Liver (tissue), 8 donors: ENCODE measurements at regions not wholly inside any gene's neighbourhood (a gene's known extent, or its start where the extent isn't known, plus 50 kb on each side); places are given as distances from the start of the nearest gene placed in this dataset.

Source experiments
- DNase-seq: peaks from one replicate; pipeline ENCODE4 v3.0.0-alpha.2; 2017; ENCODE audit warnings: low spot score
- H3K27ac ChIP-seq, 2 donors: one replicate each; pipeline ENCODE4 v1.7.0; 2013; ENCODE audit warnings: inconsistent platforms in 2 of 2, low read length in 2 of 2, control low read depth in 1 of 2, low read depth in 1 of 2, mild to moderate bottlenecking in 1 of 2
- H3K27me3 ChIP-seq, 4 donors: one replicate each; pipeline versions ENCODE4 v1.6.1 to v1.7.0; 2013; ENCODE audit warnings: low read length in 3 of 4, inconsistent platforms in 1 of 4, mild to moderate bottlenecking in 1 of 4, moderate library complexity in 1 of 4; ENCODE audit not compliant: control insufficient read depth in 4 of 4, insufficient read depth in 4 of 4
- H3K36me3 ChIP-seq, 4 donors: one replicate each; pipeline versions ENCODE4 v1.6.1 to v1.7.0; 2013; ENCODE audit warnings: low read length in 3 of 4, mild to moderate bottlenecking in 3 of 4, low read depth in 1 of 4, moderate library complexity in 1 of 4; ENCODE audit not compliant: control insufficient read depth in 4 of 4, insufficient read depth in 3 of 4
- H3K4me1 ChIP-seq, 4 donors: one replicate each; pipeline versions ENCODE4 v1.6.1 to v1.7.0; 2013; ENCODE audit warnings: low read length in 3 of 4, mild to moderate bottlenecking in 3 of 4, moderate library complexity in 1 of 4; ENCODE audit not compliant: control insufficient read depth in 4 of 4, insufficient read depth in 4 of 4
- H3K4me3 ChIP-seq, 3 donors: one replicate each; pipeline versions ENCODE4 v1.6.1 to v1.7.0; 2013; ENCODE audit warnings: low read length in 3 of 3, control low read depth in 1 of 3, low read depth in 1 of 3, mild to moderate bottlenecking in 1 of 3
- H3K9ac ChIP-seq, 2 donors: one replicate each; pipeline ENCODE4 v1.7.0; 2013; ENCODE audit warnings: low read length in 2 of 2, mild to moderate bottlenecking in 2 of 2, moderate library complexity in 2 of 2, control low read depth in 1 of 2, low read depth in 1 of 2
- H3K9me3 ChIP-seq, 4 donors: one replicate each; pipeline versions ENCODE4 v1.6.1 to v1.7.0; 2013; ENCODE audit warnings: low read length in 3 of 4; ENCODE audit not compliant: control insufficient read depth in 4 of 4
- ATF3 ChIP-seq: IDR thresholded peaks from 2 replicates; pipeline ENCODE4 v1.6.1; 2016; ENCODE audit warnings: antibody characterized with exemption
- CTCF ChIP-seq: fragments of 150-350 bp; IDR thresholded peaks from 2 replicates; pipeline ENCODE4 v1.5.1; 2017; ENCODE audit warnings: improper control_type of control experiment, low read depth, low read length; ENCODE audit not compliant: missing input control
- EGR1 ChIP-seq, 2 donors: IDR thresholded peaks; 2 replicates each; pipeline ENCODE4 v1.6.1; 2016 to 2018; ENCODE audit warnings: antibody characterized with exemption in 2 of 2, low read depth in 2 of 2
- FOXA1 ChIP-seq: IDR thresholded peaks from 2 replicates; pipeline ENCODE4 v1.6.1; 2016; ENCODE audit warnings: antibody characterized with exemption
- FOXA2 ChIP-seq: IDR thresholded peaks from 2 replicates; pipeline ENCODE4 v1.6.1; 2016; ENCODE audit warnings: antibody characterized with exemption
- HNF4A ChIP-seq, 2 donors: conservative IDR thresholded peaks; 2 replicates each; pipeline ENCODE4 v1.6.1; 2016; ENCODE audit warnings: antibody characterized with exemption in 2 of 2, mild to moderate bottlenecking in 2 of 2
- HNF4G ChIP-seq: IDR thresholded peaks from 2 replicates; pipeline ENCODE4 v1.6.1; 2016; ENCODE audit warnings: antibody characterized with exemption
- JUND ChIP-seq, 2 donors: IDR thresholded peaks; 2 replicates each; pipeline ENCODE4 v1.6.1; 2016; ENCODE audit warnings: antibody characterized with exemption in 2 of 2
- MAX ChIP-seq: IDR thresholded peaks from 2 replicates; pipeline ENCODE4 v1.6.1; 2016; ENCODE audit warnings: antibody characterized with exemption
- NR2F2 ChIP-seq: IDR thresholded peaks from 2 replicates; pipeline ENCODE4 v1.6.1; 2016; ENCODE audit warnings: antibody characterized with exemption
- RAD21 ChIP-seq, 2 donors: IDR thresholded peaks; 2 replicates each; pipeline ENCODE4 v1.6.1; 2016; ENCODE audit warnings: antibody characterized with exemption in 2 of 2, mild to moderate bottlenecking in 2 of 2
- REST ChIP-seq: IDR thresholded peaks from 2 replicates; pipeline ENCODE4 v1.6.1; 2016; ENCODE audit warnings: antibody characterized with exemption, mild to moderate bottlenecking
- RXRA ChIP-seq, 2 donors: IDR thresholded peaks; 2 replicates each; pipeline ENCODE4 v1.6.1; 2017 to 2018; ENCODE audit warnings: antibody characterized with exemption in 2 of 2, mild to moderate bottlenecking in 1 of 2
- SP1 ChIP-seq: IDR thresholded peaks from 2 replicates; pipeline ENCODE4 v1.6.1; 2018; ENCODE audit warnings: antibody characterized with exemption, mild to moderate bottlenecking
- TAF1 ChIP-seq: conservative IDR thresholded peaks from 2 replicates; pipeline ENCODE4 v1.6.1; 2016; ENCODE audit warnings: antibody characterized with exemption, mild to moderate bottlenecking
- YY1 ChIP-seq: IDR thresholded peaks from 2 replicates; pipeline ENCODE4 v1.6.1; 2016; ENCODE audit warnings: antibody characterized with exemption, mild to moderate bottlenecking
- WGBS: extraction: QIAGEN DNeasy Blood & Tissue Kit; methylation state at CpG from one replicate; pipeline ENCODE4 v1.1.7; 2013; 5-methylcytosine and 5-hydroxymethylcytosine counted together
- TF ChIP-seq, protein P1 (sequence below): IDR thresholded peaks from 2 replicates; pipeline ENCODE4 v1.6.1; 2016; ENCODE audit warnings: antibody characterized with exemption
- donor health status: healthy.
- donor health status: healthy.
- donor health status: healthy.
- donor health status: healthy.
- donor health status: healthy.

DNA sequence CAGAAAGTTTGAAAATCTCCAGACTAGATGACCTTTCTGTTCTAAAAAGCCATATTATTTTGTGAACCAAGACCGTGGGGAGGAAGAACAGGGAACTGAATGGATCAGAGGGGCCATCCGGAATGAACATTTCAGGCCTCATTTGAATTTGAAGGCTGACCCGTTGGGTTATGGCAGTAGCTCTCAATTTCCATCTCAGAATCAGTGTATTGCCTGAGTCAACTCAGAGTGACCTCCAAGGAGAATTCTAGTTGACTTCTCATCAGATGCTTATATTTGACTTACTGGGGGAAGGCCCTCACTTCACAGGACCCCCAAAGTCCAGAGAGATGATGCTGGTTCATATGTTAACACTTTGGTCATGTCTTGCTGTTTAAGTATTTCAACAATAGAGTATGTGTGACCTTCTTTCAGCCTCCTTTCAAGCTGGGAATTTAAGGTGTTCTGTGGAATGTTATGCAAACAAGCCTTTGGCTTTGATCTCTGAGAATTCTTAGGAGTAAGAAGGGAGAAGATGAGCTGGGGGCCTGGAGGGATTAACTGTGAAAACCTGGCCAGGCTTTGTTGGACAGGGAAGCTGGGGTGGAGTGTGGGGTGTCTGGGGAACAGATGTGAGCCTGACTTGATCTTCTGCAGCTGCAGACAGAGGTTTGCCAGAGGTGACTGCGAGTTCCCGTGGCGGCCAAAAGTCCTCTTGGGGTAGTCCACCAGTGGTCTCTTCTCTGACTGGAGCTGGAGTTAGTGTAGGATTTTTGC lies 111.2 kb upstream of the RGMA start:
- Histone ChIP-seq H3K9me3 (peaks cover 2 to 10% (median 4%) of the 10 kb centered on the region in 4 donors), H3K9ac (no peak overlapping the region), H3K4me3 (no peak overlapping the region), H3K27me3 (peaks cover 0 to 3% (median 0%) of the 10 kb centered on the region in 4 donors), H3K36me3 (no peaks in the 10 kb centered on the region), H3K27ac (no peak overlapping the region), H3K4me1 (no peaks in the 10 kb centered on the region)
- no peak for TF ChIP-seq YY1
- DNase-seq: no peak
- WGBS: 53% methylated on average over 6 of the region's 6 CpGs

DNA sequence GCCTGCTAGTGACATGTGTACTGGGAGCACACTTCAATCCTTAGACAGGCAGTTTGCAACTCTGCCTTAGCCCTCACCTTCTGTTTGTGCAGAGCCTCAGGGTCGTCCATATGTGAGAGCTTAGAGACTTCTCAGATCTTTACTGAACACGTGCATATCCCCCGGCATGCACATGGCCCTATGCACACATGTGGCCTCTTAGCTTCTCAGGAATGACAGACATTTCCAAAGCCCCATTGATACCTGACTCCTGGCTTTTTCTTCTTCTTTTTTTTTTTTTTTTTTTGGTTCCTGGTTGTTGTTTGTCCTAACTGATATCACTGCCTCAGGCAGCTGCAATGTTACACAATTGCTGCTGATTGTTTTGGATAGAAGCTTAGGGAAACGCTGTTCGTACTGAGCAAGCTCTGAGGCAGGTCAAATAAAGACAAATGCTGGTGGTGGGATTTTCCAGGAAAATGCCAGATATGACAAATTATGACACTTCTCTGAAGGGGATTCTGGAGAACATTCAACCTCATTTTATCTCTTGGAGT lies 107.2 kb upstream of the RGMA start:
- H3K4me1 ChIP-seq: no peaks in the 10 kb centered on the region
- no peak overlapping the region for H3K27ac ChIP-seq
- H3K36me3 ChIP-seq: no peaks in the 10 kb centered on the region
- no peak overlapping the region for H3K4me3 ChIP-seq
- DNase-seq: no peak
- no peak overlapping the region for H3K9ac ChIP-seq
- peaks cover 0 to 3% (median 0%) of the 10 kb centered on the region in 4 donors for H3K27me3 ChIP-seq
- WGBS: 63% methylated on average over 5 of the region's 5 CpGs
- TF ChIP-seq FOXA2 (no peak), JUND (IDR thresholded peaks at IDR 0.05) (no peak)
- H3K9me3 ChIP-seq: peaks cover 2 to 10% (median 4%) of the 10 kb centered on the region in 4 donors

GRCh38 chr15:93195109-93195508 lies 106.1 kb upstream of the RGMA start:
- H3K9me3 ChIP-seq: peaks cover 2 to 10% (median 4%) of the 10 kb centered on the region in 4 donors
- H3K9ac ChIP-seq: no peak overlapping the region
- no peak overlapping the region for H3K27ac ChIP-seq
- no peak overlapping the region for H3K4me3 ChIP-seq
- no peaks in the 10 kb centered on the region for H3K36me3 ChIP-seq
- H3K4me1 ChIP-seq: no peaks in the 10 kb centered on the region
- no peak for DNase-seq
- 57% methylated on average over 3 of the region's 3 CpGs for WGBS
- peaks cover 0 to 3% (median 0%) of the 10 kb centered on the region in 4 donors for H3K27me3 ChIP-seq
- TF ChIP-seq, protein P1, sequence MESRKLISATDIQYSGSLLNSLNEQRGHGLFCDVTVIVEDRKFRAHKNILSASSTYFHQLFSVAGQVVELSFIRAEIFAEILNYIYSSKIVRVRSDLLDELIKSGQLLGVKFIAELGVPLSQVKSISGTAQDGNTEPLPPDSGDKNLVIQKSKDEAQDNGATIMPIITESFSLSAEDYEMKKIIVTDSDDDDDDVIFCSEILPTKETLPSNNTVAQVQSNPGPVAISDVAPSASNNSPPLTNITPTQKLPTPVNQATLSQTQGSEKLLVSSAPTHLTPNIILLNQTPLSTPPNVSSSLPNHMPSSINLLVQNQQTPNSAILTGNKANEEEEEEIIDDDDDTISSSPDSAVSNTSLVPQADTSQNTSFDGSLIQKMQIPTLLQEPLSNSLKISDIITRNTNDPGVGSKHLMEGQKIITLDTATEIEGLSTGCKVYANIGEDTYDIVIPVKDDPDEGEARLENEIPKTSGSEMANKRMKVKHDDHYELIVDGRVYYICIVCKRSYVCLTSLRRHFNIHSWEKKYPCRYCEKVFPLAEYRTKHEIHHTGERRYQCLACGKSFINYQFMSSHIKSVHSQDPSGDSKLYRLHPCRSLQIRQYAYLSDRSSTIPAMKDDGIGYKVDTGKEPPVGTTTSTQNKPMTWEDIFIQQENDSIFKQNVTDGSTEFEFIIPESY: no peak
- no peak for TF ChIP-seq YY1
- no peak for TF ChIP-seq ATF3
- TF ChIP-seq CTCF: no peak
- no peak for TF ChIP-seq FOXA2
- no peak for TF ChIP-seq REST
- no peak for TF ChIP-seq RAD21 (IDR thresholded peaks at IDR 0.05)
- TF ChIP-seq RXRA (IDR thresholded peaks at IDR 0.05): no peak
- TF ChIP-seq FOXA1: no peak
- TF ChIP-seq MAX: no peak
- TF ChIP-seq TAF1: no peak
- TF ChIP-seq NR2F2: no peak
- no peak for TF ChIP-seq EGR1 (IDR thresholded peaks at IDR 0.05; ENCODE audit: low read depth in 2 of 2)
- TF ChIP-seq SP1: no peak
- no peak for TF ChIP-seq HNF4A (conservative IDR thresholded peaks at IDR 0.05)
- TF ChIP-seq HNF4G: no peak
